ENCODE measurements at regions not wholly inside any gene's neighbourhood (a gene's known extent, or its start where the extent isn't known, plus 50 kb on each side); places are given as distances from the start of the nearest gene placed in this dataset.

DNA sequence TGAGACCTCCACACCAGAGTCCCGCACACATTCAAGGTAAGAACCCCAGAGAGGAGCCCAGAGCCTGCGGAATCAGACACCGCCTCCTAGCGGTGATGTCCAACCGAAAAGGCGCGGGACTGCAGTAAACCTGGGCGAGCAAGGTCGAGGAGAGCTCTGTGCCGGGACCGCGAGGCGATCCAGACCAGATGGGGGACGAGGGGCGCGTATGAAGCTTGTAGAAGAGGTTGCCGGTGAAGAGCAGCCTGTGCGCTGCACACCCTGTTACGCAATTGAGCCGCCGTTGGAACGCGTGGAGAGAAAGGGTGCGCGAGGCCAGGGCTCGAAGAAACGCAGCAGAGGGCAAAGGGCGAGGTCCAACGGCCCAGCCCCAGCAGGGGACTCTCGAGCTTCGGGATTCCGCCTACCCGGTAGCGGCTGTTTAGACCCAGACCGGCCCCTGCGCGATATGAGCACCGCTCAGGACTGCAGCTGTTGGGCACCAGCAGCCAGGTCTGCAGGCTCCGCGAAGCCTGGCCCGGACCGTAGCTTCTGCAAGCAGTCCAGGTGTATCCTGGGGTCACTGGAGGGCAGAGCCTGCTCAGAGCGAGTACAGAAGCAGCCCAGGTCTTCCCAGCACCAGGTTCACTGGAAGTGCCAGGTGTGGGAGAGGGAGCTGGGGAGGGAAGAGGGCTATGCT is 65.9 kb upstream of the ZNF599 start:
- TF ChIP-seq, protein P1, sequence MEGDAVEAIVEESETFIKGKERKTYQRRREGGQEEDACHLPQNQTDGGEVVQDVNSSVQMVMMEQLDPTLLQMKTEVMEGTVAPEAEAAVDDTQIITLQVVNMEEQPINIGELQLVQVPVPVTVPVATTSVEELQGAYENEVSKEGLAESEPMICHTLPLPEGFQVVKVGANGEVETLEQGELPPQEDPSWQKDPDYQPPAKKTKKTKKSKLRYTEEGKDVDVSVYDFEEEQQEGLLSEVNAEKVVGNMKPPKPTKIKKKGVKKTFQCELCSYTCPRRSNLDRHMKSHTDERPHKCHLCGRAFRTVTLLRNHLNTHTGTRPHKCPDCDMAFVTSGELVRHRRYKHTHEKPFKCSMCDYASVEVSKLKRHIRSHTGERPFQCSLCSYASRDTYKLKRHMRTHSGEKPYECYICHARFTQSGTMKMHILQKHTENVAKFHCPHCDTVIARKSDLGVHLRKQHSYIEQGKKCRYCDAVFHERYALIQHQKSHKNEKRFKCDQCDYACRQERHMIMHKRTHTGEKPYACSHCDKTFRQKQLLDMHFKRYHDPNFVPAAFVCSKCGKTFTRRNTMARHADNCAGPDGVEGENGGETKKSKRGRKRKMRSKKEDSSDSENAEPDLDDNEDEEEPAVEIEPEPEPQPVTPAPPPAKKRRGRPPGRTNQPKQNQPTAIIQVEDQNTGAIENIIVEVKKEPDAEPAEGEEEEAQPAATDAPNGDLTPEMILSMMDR (IDR thresholded peaks at IDR 0.05; ENCODE audit: insufficient read depth, low read depth, low read length), result no peak
- no peak for TF ChIP-seq EZH2 (IDR thresholded peaks at IDR 0.05; ENCODE audit: insufficient read depth, low read length)

All from astrocyte (in vitro differentiated cells and primary cell).